ENCODE measurements at regions not wholly inside any gene's neighbourhood (a gene's known extent, or its start where the extent isn't known, plus 50 kb on each side); places are given as distances from the start of the nearest gene placed in this dataset.
A peak's percentile ranks its signal among the peaks of the same experiment; 100 is the strongest.

GRCh38 chr5:2849429-2849828, 98.0 kb upstream of the IRX2 start:
- Histone ChIP-seq H3K9ac (ENCODE audit: low read length) (no peak overlapping the region), H3K9me3 (ENCODE audit: low read length) (no peaks in the 10 kb centered on the region), H3K36me3 (ENCODE audit: low read depth, low read length) (no peaks in the 10 kb centered on the region), H3K27me3 (ENCODE audit: low read length) (peaks cover 47% of the 10 kb centered on the region), H3K4me1 (ENCODE audit: insufficient read depth, low read length) (no peaks in the 10 kb centered on the region), H3K79me2 (ENCODE audit: low read length) (no peaks in the 10 kb centered on the region), H3F3A (ENCODE audit: low read length, unreplicated experiment) (no peaks in the 10 kb centered on the region), H4K20me1 (ENCODE audit: low read length) (no peaks in the 10 kb centered on the region), H3K4me3 (ENCODE audit: low read length) (no peak overlapping the region), H3K9me2 (replicated peaks; ENCODE audit: low read length) (no peaks in the 10 kb centered on the region), H3K4me2 (ENCODE audit: low read length) (no peak overlapping the region), H3K27ac (ENCODE audit: low read length) (no peak overlapping the region), H2AFZ (ENCODE audit: low read length) (no peak overlapping the region)
- DNase-seq (no peak), ATAC-seq (no peak)
- intact Hi-C loops (cut with micrococcal nuclease): no loop called here
- ChIA-PET CTCF (interaction anchor here (1.1 kb wide), 1 partner anchor 93 kb away, joined by 4 read pairs; no protein-coding TSS in a partner anchor), POLR2A (ENCODE audit: unreplicated experiment) (no interaction called here)
- TF ChIP-seq EZH2 (IDR thresholded peaks at IDR 0.05; ENCODE audit: low read length, unreplicated experiment): no peak
- TF ChIP-seq CTCF (conservative IDR thresholded peaks at IDR 0.05; ENCODE audit: low read depth, low read length): no peak
- TF ChIP-seq EZH2phosphoT487 (IDR thresholded peaks at IDR 0.05; ENCODE audit: borderline replicate concordance, low read length): no peak
- no TSS peak for BruUV-seq (replicated peaks)

GRCh38 chr5:2848619-2849018, 97.1 kb upstream of the IRX2 start:
- Histone ChIP-seq H3K9me2 (replicated peaks; ENCODE audit: low read length) (no peaks in the 10 kb centered on the region), H3K4me2 (ENCODE audit: low read length) (no peak overlapping the region), H3K27ac (ENCODE audit: low read length) (no peak overlapping the region), H3K4me3 (ENCODE audit: low read length) (no peak overlapping the region), H3K9me3 (ENCODE audit: low read length) (no peaks in the 10 kb centered on the region), H3K27me3 (ENCODE audit: low read length) (peaks cover 55% of the 10 kb centered on the region), H3K79me2 (ENCODE audit: low read length) (no peaks in the 10 kb centered on the region), H4K20me1 (ENCODE audit: low read length) (no peaks in the 10 kb centered on the region), H2AFZ (ENCODE audit: low read length) (no peak overlapping the region), H3K4me1 (ENCODE audit: insufficient read depth, low read length) (no peaks in the 10 kb centered on the region), H3K36me3 (ENCODE audit: low read depth, low read length) (no peaks in the 10 kb centered on the region), H3K9ac (ENCODE audit: low read length) (no peak overlapping the region), H3F3A (ENCODE audit: low read length, unreplicated experiment) (no peaks in the 10 kb centered on the region)
- peak; percentile 24 for DNase-seq
- ChIA-PET CTCF (interaction anchor here (1.1 kb wide), 1 partner anchor 92 kb away, joined by 4 read pairs; no protein-coding TSS in a partner anchor), POLR2A (ENCODE audit: unreplicated experiment) (no interaction called here)
- BruUV-seq (replicated peaks): no TSS peak
- no peak for TF ChIP-seq EZH2 (IDR thresholded peaks at IDR 0.05; ENCODE audit: low read length, unreplicated experiment)
- TF ChIP-seq CTCF (conservative IDR thresholded peaks at IDR 0.05; ENCODE audit: low read depth, low read length): peak; percentile 51
- TF ChIP-seq EZH2phosphoT487 (IDR thresholded peaks at IDR 0.05; ENCODE audit: borderline replicate concordance, low read length): no peak
- intact Hi-C loops (cut with micrococcal nuclease): no loop called here
- ATAC-seq: no peak

GRCh38 chr5:2847608-2848007, 96.1 kb upstream of the IRX2 start:
- Histone ChIP-seq H3K79me2 (ENCODE audit: low read length) (no peaks in the 10 kb centered on the region), H3F3A (ENCODE audit: low read length, unreplicated experiment) (no peaks in the 10 kb centered on the region), H3K9me2 (replicated peaks; ENCODE audit: low read length) (no peaks in the 10 kb centered on the region), H3K9me3 (ENCODE audit: low read length) (no peaks in the 10 kb centered on the region), H3K9ac (ENCODE audit: low read length) (no peak overlapping the region), H3K27me3 (ENCODE audit: low read length) (peaks cover 59% of the 10 kb centered on the region), H4K20me1 (ENCODE audit: low read length) (no peaks in the 10 kb centered on the region), H3K27ac (ENCODE audit: low read length) (no peak overlapping the region), H3K36me3 (ENCODE audit: low read depth, low read length) (no peaks in the 10 kb centered on the region), H3K4me2 (ENCODE audit: low read length) (no peak overlapping the region), H3K4me3 (ENCODE audit: low read length) (no peak overlapping the region), H2AFZ (ENCODE audit: low read length) (no peak overlapping the region), H3K4me1 (ENCODE audit: insufficient read depth, low read length) (no peaks in the 10 kb centered on the region)
- intact Hi-C loops (cut with micrococcal nuclease): no loop called here
- POLR2A ChIA-PET (ENCODE audit: unreplicated experiment): no interaction called here
- TF ChIP-seq EZH2 (IDR thresholded peaks at IDR 0.05; ENCODE audit: low read length, unreplicated experiment): no peak
- ATAC-seq (no peak), DNase-seq (no peak)
- BruUV-seq (replicated peaks): no TSS peak
- CTCF ChIA-PET: no interaction called here
